WTC11 (cell line): ENCODE measurements at regions not wholly inside any gene's neighbourhood (a gene's known extent, or its start where the extent isn't known, plus 50 kb on each side); places are given as distances from the start of the nearest gene placed in this dataset.

Experiments used
- ATAC-seq: fragments of 200-7000 bp; cut with Tn5 transposase; 2 replicates; pipeline ENCODE4 v1.10.0; 2021; ENCODE audit warnings: mild to moderate bottlenecking, moderate library complexity
- CTCF ChIA-PET: fragments of 300-600 bp; sonication (Branson Sonifier 250); formaldehyde crosslinking; loops from one replicate; lab custom pipeline; 2021; ENCODE audit warnings: antibody characterized with exemption; lab: Charles Lee
- POLR2A ChIA-PET: fragments of 350-600 bp; sonication (Branson Sonifier 250); formaldehyde crosslinking; loops from one replicate; lab custom pipeline; 2021; ENCODE audit warnings: antibody characterized with exemption; lab: Charles Lee
- DNase-seq: peaks from one replicate; pipeline ENCODE4 v3.0.0; 2021; ENCODE audit warnings: low spot score
- H3K27ac Mint-ChIP-seq: 2 replicates; pipeline ENCODE4 v1.8.0; 2021; ENCODE audit warnings: mixed read lengths
- H3K27me3 Mint-ChIP-seq: 2 replicates; pipeline ENCODE4 v1.8.0; 2021; ENCODE audit warnings: low read depth, mild to moderate bottlenecking, moderate library complexity, mixed read lengths
- H3K36me3 Mint-ChIP-seq: 2 replicates; pipeline ENCODE4 v1.8.0; 2021; ENCODE audit warnings: mixed read lengths
- H3K4me1 Mint-ChIP-seq: 2 replicates; pipeline ENCODE4 v1.8.0; 2022; ENCODE audit warnings: mixed read lengths
- H3K4me3 Mint-ChIP-seq: 2 replicates; pipeline ENCODE4 v1.8.0; 2021; ENCODE audit warnings: mild to moderate bottlenecking, moderate library complexity, mixed read lengths
- H3K9me3 Mint-ChIP-seq: 2 replicates; pipeline ENCODE4 v1.8.0; 2021; ENCODE audit warnings: mixed read lengths
- CBFB ChIP-seq: sonication (generic); formaldehyde crosslinking; IDR thresholded peaks from 2 replicates; pipeline ENCODE4 v1.8.1; 2022; ENCODE audit warnings: mild to moderate bottlenecking, low read depth, missing genetic modification reagents
- FOXP1 ChIP-seq: sonication (generic); formaldehyde crosslinking; IDR thresholded peaks from 2 replicates; pipeline ENCODE4 v1.8.0; 2022; ENCODE audit warnings: missing genetic modification reagents, mild to moderate bottlenecking, moderate library complexity, borderline replicate concordance
- GABPB1 ChIP-seq: sonication (generic); formaldehyde crosslinking; IDR thresholded peaks from 2 replicates; pipeline ENCODE4 v1.8.1; 2023; ENCODE audit warnings: mild to moderate bottlenecking, missing genetic modification reagents
- HMGA2 ChIP-seq: fragments of 250-450 bp; sonication (Bioruptor Pico); IDR thresholded peaks from 2 replicates; pipeline ENCODE4 v1.4.0; 2021; ENCODE audit warnings: mild to moderate bottlenecking, moderate library complexity
- IRF2 ChIP-seq: sonication (generic); formaldehyde crosslinking; IDR thresholded peaks from 2 replicates; pipeline ENCODE4 v1.8.0; 2022; ENCODE audit warnings: low read depth, missing genetic modification reagents, borderline replicate concordance
- MYBL2 ChIP-seq: sonication (generic); formaldehyde crosslinking; IDR thresholded peaks from 2 replicates; pipeline ENCODE4 v1.8.1; 2023; ENCODE audit warnings: mild to moderate bottlenecking, moderate library complexity, missing genetic modification reagents
- NFE2L1 ChIP-seq: sonication (generic); formaldehyde crosslinking; IDR thresholded peaks from 2 replicates; pipeline ENCODE4 v1.8.1; 2023; ENCODE audit warnings: missing genetic modification reagents
- RORB ChIP-seq: fragments of 250-450 bp; sonication (Bioruptor Pico); IDR thresholded peaks from 2 replicates; pipeline ENCODE4 v1.9.0; 2021; ENCODE audit warnings: mild to moderate bottlenecking
- SOX15 ChIP-seq: fragments of 250-450 bp; sonication (Bioruptor Pico); IDR thresholded peaks from 2 replicates; pipeline ENCODE4 v1.9.0; 2021; ENCODE audit warnings: mild to moderate bottlenecking
- TCF7 ChIP-seq: sonication (generic); formaldehyde crosslinking; IDR thresholded peaks from 2 replicates; pipeline ENCODE4 v1.8.0; 2022; ENCODE audit warnings: mild to moderate bottlenecking, low read depth, missing genetic modification reagents, moderate library complexity
- TEAD1 ChIP-seq: sonication (generic); formaldehyde crosslinking; IDR thresholded peaks from 2 replicates; pipeline ENCODE4 v1.8.0; 2022; ENCODE audit warnings: mild to moderate bottlenecking, missing genetic modification reagents
- TEAD4 ChIP-seq: sonication (generic); formaldehyde crosslinking; IDR thresholded peaks from 2 replicates; pipeline ENCODE4 v1.8.0; 2022; ENCODE audit warnings: mild to moderate bottlenecking, missing genetic modification reagents
- ZNF671 ChIP-seq: fragments of 250-450 bp; sonication (Bioruptor Pico); IDR thresholded peaks from 2 replicates; pipeline ENCODE4 v1.8.0; 2021; ENCODE audit warnings: mild to moderate bottlenecking
- TF ChIP-seq, protein P1 (sequence below): fragments of 250-450 bp; sonication (Bioruptor Pico); IDR thresholded peaks from 2 replicates; pipeline ENCODE4 v2.1.2; 2022; ENCODE audit warnings: mild to moderate bottlenecking, moderate library complexity
- TF ChIP-seq, protein P2 (sequence below): sonication (generic); formaldehyde crosslinking; IDR thresholded peaks from 2 replicates; pipeline ENCODE4 v1.8.1; 2022; ENCODE audit warnings: mild to moderate bottlenecking, moderate library complexity, missing genetic modification reagents
- TF ChIP-seq, protein P3 (sequence below): sonication (generic); formaldehyde crosslinking; IDR thresholded peaks from 2 replicates; pipeline ENCODE4 v1.8.1; 2022; ENCODE audit warnings: low read depth, mild to moderate bottlenecking, moderate library complexity, missing genetic modification reagents, borderline replicate concordance
- TF ChIP-seq, protein P4 (sequence below): sonication (generic); formaldehyde crosslinking; IDR thresholded peaks from 2 replicates; pipeline ENCODE4 v1.8.0; 2023; ENCODE audit warnings: mild to moderate bottlenecking, missing genetic modification reagents
- TF ChIP-seq, protein P5 (sequence below): sonication (generic); formaldehyde crosslinking; IDR thresholded peaks from 2 replicates; pipeline ENCODE4 v1.8.1; 2022; ENCODE audit warnings: missing genetic modification reagents, borderline replicate concordance
- TF ChIP-seq, protein P6 (sequence below): fragments of 250-450 bp; sonication (Bioruptor Pico); IDR thresholded peaks from 2 replicates; pipeline ENCODE4 v1.9.0; 2021; ENCODE audit warnings: moderate library complexity, mild to moderate bottlenecking, inconsistent platforms, borderline replicate concordance
- TF ChIP-seq, protein P7 (sequence below): fragments of 250-450 bp; sonication (Bioruptor Pico); IDR thresholded peaks from 2 replicates; pipeline ENCODE4 v1.9.0; 2021; ENCODE audit warnings: mild to moderate bottlenecking
- TF ChIP-seq, protein P8 (sequence below): sonication (generic); formaldehyde crosslinking; IDR thresholded peaks from 2 replicates; pipeline ENCODE4 v1.8.0; 2022; ENCODE audit warnings: mild to moderate bottlenecking, missing genetic modification reagents

DNA sequence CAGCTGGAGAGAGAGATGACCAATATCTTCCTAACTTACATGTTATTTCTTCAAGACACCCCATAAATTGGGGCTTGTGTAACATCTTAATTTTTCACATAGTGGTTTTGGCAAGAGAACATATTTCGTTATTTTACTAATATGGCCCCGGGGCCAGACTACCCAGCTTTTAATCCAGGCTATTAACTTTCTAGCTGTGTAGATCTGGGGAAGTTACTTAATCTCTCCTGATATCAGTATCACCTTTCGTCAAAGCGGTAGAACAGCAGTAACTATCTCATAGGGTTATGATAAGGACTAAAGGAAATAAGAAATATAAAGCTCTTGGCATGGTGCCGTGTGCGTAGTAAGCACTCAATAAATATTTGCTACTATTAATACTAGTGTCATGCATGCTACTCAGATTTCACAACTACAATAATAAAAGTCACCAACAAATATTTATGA is 71.6 kb upstream of the LYZL1 start:
- TF ChIP-seq RORB (CRISPR knock-in tag): no peak
- TF ChIP-seq TEAD1 (CRISPR knock-in tag): no peak
- TF ChIP-seq GABPB1 (CRISPR knock-in tag): no peak
- no peak for TF ChIP-seq HMGA2
- TF ChIP-seq FOXP1: no peak
- no peak for TF ChIP-seq TEAD4
- TF ChIP-seq CBFB (CRISPR knock-in tag): no peak
- TF ChIP-seq MYBL2 (CRISPR knock-in tag): no peak
- TF ChIP-seq, protein P1, sequence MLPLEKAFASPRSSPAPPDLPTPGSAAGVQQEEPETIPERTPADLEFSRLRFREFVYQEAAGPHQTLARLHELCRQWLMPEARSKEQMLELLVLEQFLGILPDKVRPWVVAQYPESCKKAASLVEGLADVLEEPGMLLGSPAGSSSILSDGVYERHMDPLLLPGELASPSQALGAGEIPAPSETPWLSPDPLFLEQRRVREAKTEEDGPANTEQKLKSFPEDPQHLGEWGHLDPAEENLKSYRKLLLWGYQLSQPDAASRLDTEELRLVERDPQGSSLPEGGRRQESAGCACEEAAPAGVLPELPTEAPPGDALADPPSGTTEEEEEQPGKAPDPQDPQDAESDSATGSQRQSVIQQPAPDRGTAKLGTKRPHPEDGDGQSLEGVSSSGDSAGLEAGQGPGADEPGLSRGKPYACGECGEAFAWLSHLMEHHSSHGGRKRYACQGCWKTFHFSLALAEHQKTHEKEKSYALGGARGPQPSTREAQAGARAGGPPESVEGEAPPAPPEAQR: no peak
- TF ChIP-seq, protein P2, sequence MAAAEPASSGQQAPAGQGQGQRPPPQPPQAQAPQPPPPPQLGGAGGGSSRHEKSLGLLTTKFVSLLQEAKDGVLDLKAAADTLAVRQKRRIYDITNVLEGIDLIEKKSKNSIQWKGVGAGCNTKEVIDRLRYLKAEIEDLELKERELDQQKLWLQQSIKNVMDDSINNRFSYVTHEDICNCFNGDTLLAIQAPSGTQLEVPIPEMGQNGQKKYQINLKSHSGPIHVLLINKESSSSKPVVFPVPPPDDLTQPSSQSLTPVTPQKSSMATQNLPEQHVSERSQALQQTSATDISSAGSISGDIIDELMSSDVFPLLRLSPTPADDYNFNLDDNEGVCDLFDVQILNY (CRISPR knock-in tag): no peak
- no peak for TF ChIP-seq IRF2 (CRISPR knock-in tag)
- TF ChIP-seq TCF7: no peak
- TF ChIP-seq NFE2L1 (CRISPR knock-in tag): no peak
- no peak for TF ChIP-seq SOX15 (CRISPR knock-in tag)
- TF ChIP-seq ZNF671 (CRISPR knock-in tag): no peak
- TF ChIP-seq, protein P3, sequence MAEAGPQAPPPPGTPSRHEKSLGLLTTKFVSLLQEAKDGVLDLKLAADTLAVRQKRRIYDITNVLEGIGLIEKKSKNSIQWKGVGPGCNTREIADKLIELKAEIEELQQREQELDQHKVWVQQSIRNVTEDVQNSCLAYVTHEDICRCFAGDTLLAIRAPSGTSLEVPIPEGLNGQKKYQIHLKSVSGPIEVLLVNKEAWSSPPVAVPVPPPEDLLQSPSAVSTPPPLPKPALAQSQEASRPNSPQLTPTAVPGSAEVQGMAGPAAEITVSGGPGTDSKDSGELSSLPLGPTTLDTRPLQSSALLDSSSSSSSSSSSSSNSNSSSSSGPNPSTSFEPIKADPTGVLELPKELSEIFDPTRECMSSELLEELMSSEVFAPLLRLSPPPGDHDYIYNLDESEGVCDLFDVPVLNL (CRISPR knock-in tag): no peak
- TF ChIP-seq, protein P4, sequence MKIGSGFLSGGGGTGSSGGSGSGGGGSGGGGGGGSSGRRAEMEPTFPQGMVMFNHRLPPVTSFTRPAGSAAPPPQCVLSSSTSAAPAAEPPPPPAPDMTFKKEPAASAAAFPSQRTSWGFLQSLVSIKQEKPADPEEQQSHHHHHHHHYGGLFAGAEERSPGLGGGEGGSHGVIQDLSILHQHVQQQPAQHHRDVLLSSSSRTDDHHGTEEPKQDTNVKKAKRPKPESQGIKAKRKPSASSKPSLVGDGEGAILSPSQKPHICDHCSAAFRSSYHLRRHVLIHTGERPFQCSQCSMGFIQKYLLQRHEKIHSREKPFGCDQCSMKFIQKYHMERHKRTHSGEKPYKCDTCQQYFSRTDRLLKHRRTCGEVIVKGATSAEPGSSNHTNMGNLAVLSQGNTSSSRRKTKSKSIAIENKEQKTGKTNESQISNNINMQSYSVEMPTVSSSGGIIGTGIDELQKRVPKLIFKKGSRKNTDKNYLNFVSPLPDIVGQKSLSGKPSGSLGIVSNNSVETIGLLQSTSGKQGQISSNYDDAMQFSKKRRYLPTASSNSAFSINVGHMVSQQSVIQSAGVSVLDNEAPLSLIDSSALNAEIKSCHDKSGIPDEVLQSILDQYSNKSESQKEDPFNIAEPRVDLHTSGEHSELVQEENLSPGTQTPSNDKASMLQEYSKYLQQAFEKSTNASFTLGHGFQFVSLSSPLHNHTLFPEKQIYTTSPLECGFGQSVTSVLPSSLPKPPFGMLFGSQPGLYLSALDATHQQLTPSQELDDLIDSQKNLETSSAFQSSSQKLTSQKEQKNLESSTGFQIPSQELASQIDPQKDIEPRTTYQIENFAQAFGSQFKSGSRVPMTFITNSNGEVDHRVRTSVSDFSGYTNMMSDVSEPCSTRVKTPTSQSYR: no peak
- TF ChIP-seq, protein P5, sequence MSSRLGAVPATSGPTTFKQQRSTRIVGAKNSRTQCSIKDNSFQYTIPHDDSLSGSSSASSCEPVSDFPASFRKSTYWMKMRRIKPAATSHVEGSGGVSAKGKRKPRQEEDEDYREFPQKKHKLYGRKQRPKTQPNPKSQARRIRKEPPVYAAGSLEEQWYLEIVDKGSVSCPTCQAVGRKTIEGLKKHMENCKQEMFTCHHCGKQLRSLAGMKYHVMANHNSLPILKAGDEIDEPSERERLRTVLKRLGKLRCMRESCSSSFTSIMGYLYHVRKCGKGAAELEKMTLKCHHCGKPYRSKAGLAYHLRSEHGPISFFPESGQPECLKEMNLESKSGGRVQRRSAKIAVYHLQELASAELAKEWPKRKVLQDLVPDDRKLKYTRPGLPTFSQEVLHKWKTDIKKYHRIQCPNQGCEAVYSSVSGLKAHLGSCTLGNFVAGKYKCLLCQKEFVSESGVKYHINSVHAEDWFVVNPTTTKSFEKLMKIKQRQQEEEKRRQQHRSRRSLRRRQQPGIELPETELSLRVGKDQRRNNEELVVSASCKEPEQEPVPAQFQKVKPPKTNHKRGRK: no peak
- H3K27ac Mint-ChIP-seq: no peak overlapping the region
- H3K36me3 Mint-ChIP-seq: no peaks in the 10 kb centered on the region
- no peak overlapping the region for H3K4me3 Mint-ChIP-seq
- no peaks in the 10 kb centered on the region for H3K4me1 Mint-ChIP-seq
- POLR2A ChIA-PET: no interaction called here
- CTCF ChIA-PET: no interaction called here
- ATAC-seq (no peak), DNase-seq (no peak)
- no peaks in the 10 kb centered on the region for H3K27me3 Mint-ChIP-seq
- H3K9me3 Mint-ChIP-seq: peaks cover 7% of the 10 kb centered on the region

DNA sequence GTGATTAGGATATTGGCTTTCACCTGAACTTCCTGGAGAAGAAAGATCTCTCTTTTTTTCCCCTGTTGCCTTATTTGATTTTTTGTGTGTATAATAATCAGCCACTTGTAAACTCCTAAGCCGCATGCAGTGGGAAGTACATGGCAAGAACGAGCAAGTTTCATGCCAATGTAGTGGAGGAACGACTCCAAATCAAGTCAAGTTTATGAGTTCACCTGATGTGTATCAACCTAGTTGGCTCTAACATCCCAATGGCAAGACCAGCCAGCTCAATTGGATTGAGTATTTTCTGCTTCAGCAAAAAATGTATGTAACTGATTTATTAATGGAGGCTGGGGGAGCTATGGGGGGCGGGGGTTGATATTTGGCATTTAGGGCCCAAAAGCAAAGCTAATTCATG is 65.5 kb upstream of the LYZL1 start:
- POLR2A ChIA-PET: no interaction called here
- H3K27ac Mint-ChIP-seq: no peak overlapping the region

More for the DNA sequence above, 65.5 kb upstream of the LYZL1 start:
- TF ChIP-seq, protein P6, sequence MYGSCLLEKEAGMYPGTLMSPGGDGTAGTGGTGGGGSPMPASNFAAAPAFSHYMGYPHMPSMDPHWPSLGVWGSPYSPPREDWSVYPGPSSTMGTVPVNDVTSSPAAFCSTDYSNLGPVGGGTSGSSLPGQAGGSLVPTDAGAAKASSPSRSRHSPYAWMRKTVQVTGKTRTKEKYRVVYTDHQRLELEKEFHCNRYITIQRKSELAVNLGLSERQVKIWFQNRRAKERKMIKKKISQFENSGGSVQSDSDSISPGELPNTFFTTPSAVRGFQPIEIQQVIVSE (CRISPR knock-in tag): no peak
- TF ChIP-seq, protein P7, sequence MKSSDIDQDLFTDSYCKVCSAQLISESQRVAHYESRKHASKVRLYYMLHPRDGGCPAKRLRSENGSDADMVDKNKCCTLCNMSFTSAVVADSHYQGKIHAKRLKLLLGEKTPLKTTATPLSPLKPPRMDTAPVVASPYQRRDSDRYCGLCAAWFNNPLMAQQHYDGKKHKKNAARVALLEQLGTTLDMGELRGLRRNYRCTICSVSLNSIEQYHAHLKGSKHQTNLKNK (CRISPR knock-in tag): no peak
- TF ChIP-seq, protein P8, sequence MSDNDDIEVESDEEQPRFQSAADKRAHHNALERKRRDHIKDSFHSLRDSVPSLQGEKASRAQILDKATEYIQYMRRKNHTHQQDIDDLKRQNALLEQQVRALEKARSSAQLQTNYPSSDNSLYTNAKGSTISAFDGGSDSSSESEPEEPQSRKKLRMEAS: no peak
- TF ChIP-seq NFE2L1 (CRISPR knock-in tag): no peak
- TF ChIP-seq, protein P5: no peak
- TF ChIP-seq, protein P3 (CRISPR knock-in tag): no peak
- TF ChIP-seq TEAD4: no peak
- no peaks in the 10 kb centered on the region for H3K36me3 Mint-ChIP-seq
- no peaks in the 10 kb centered on the region for H3K27me3 Mint-ChIP-seq
- H3K4me1 Mint-ChIP-seq: peaks cover 18% of the 10 kb centered on the region
- 0 out of 2 replicates have a peak, but pooled peaks cover 7% of the 10 kb centered on the region for H3K9me3 Mint-ChIP-seq
- no peak overlapping the region for H3K4me3 Mint-ChIP-seq
- DNase-seq (no peak), ATAC-seq (no peak)
- CTCF ChIA-PET: no interaction called here
